HepG2 (cell line): ENCODE measurements at regions not wholly inside any gene's neighbourhood (a gene's known extent, or its start where the extent isn't known, plus 50 kb on each side); places are given as distances from the start of the nearest gene placed in this dataset.

Source experiments
- ATAC-seq: fragments of 200-7000 bp; cut with Tn5 transposase; 3 replicates; pipeline ENCODE4 v1.9.1; 2020; ENCODE audit warnings: mild to moderate bottlenecking, moderate library complexity
- BruUV-seq: library from RNA; stranded (reverse); fragments of 400-500 nt; replicated peaks from 2 replicates; lab custom pipeline; 2021; lab: Mats Ljungman, UMichigan
- CTCF ChIA-PET: fragments of 300-600 bp; formaldehyde crosslinking; extraction: SDS; loops from one replicate; lab custom pipeline; 2021; ENCODE audit warnings: low total read pairs, inconsistent platforms, low intra/inter-chr PET ratio; lab: Yijun Ruan, JAX
- POLR2A ChIA-PET: fragments of 350-600 bp; sonication (Branson Sonifier 250); formaldehyde crosslinking; loops from one replicate; lab custom pipeline; 2020; ENCODE audit warnings: antibody characterized with exemption, inconsistent platforms; lab: Yijun Ruan, JAX
- DNase-seq: peaks from one replicate; pipeline ENCODE4 v3.0.0-alpha.2; 2015; ENCODE audit warnings: low spot score
- FAIRE-seq: peaks from 3 replicates; lab custom pipeline; 2011; peaks lifted over from hg19 to GRCh38; lab: Jason Lieb, UNC
- H2AFZ ChIP-seq: one replicate; pipeline ENCODE4 v1.6.1; 2011; ENCODE audit warnings: low read length, inconsistent platforms
- H3K27ac ChIP-seq: fragments of 300-600 bp; 3 replicates; pipeline ENCODE4 v1.8.0; 2011; ENCODE audit warnings: mixed run types, mild to moderate bottlenecking, mixed read lengths, low read length, inconsistent platforms; ENCODE audit not compliant: insufficient read depth; ENCODE audit errors: extremely low read length
- H3K27me3 ChIP-seq, 2 experiments: fragments of 200-600 bp in 1 of 2; 2 replicates in 1 of 2; 3 replicates in 1 of 2; pipeline versions ENCODE4 v1.6.0 to v1.8.0; 2011; ENCODE audit warnings: low read length in 2 of 2, mild to moderate bottlenecking in 2 of 2, moderate library complexity in 2 of 2, inconsistent platforms in 1 of 2; ENCODE audit not compliant: insufficient read depth in 2 of 2, control insufficient read depth in 1 of 2
- H3K36me3 ChIP-seq, 2 experiments: fragments of 200-600 bp in 1 of 2; replicated peaks in 1 of 2; 2 replicates in 1 of 2; 3 replicates in 1 of 2; pipeline versions ENCODE4 v1.5.1 to v1.8.0; 2011; ENCODE audit warnings: low read length in 2 of 2, inconsistent platforms in 1 of 2; ENCODE audit not compliant: insufficient read depth in 2 of 2, control insufficient read depth in 1 of 2
- H3K4me1 ChIP-seq: 2 replicates; pipeline ENCODE4 v1.5.1; 2012; ENCODE audit warnings: low read length, inconsistent platforms; ENCODE audit not compliant: insufficient read depth
- H3K4me2 ChIP-seq: 2 replicates; pipeline ENCODE4 v1.6.0; 2011; ENCODE audit warnings: low read depth, low read length, inconsistent platforms
- H3K4me3 ChIP-seq, 3 experiments: fragments of 200-600 bp in 1 of 3; sonication (generic), shearing (Covaris generic) in 1 of 3; replicated peaks in 1 of 3; 2 replicates each; pipeline ENCODE4 v1.5.1; 2011 to 2016; ENCODE audit warnings: low read length in 3 of 3, inconsistent platforms in 2 of 3, low read depth in 2 of 3, mild to moderate bottlenecking in 2 of 3, control low read depth in 1 of 3, mixed read lengths in 1 of 3; ENCODE audit not compliant: insufficient read depth in 1 of 3
- H3K79me2 ChIP-seq: one replicate; pipeline ENCODE4 v1.6.1; 2011; ENCODE audit warnings: low read length, inconsistent platforms; ENCODE audit not compliant: insufficient read depth
- H3K9ac ChIP-seq: 2 replicates; pipeline ENCODE4 v1.6.0; 2011; ENCODE audit warnings: mild to moderate bottlenecking, low read depth, low read length, inconsistent platforms; ENCODE audit not compliant: insufficient read depth
- H3K9me3 ChIP-seq: 2 replicates; pipeline ENCODE4 v1.5.1; 2012; ENCODE audit warnings: mild to moderate bottlenecking, low read length
- H4K20me1 ChIP-seq: 2 replicates; pipeline ENCODE4 v1.6.0; 2011; ENCODE audit warnings: inconsistent platforms, mild to moderate bottlenecking, low read length, moderate library complexity; ENCODE audit not compliant: insufficient read depth
- CBX2 ChIP-seq, 2 experiments: fragments of 200-600 bp in 1 of 2; sonication (generic); formaldehyde crosslinking in 1 of 2; IDR thresholded peaks; 2 replicates each; pipeline versions ENCODE4 v1.7.0 to v1.8.1; 2018 to 2022; ENCODE audit warnings: low read depth in 2 of 2, low read length in 1 of 2, mild to moderate bottlenecking in 1 of 2, missing genetic modification reagents in 1 of 2
- CC2D1A ChIP-seq: sonication (generic); formaldehyde crosslinking; IDR thresholded peaks from 2 replicates; pipeline ENCODE4 v1.8.1; 2023; ENCODE audit warnings: mild to moderate bottlenecking, missing genetic modification reagents
- HOXA5 ChIP-seq: sonication (generic); formaldehyde crosslinking; IDR thresholded peaks from 2 replicates; pipeline ENCODE4 v1.4.0; 2020; ENCODE audit warnings: missing genetic modification reagents
- MEF2D ChIP-seq: sonication (generic); formaldehyde crosslinking; IDR thresholded peaks from 2 replicates; pipeline ENCODE4 v1.5.1; 2020; ENCODE audit warnings: mild to moderate bottlenecking, missing genetic modification reagents
- RCOR2 ChIP-seq: IDR thresholded peaks from 2 replicates; pipeline ENCODE4 v1.6.1; 2016; ENCODE audit warnings: missing biosample characterization, missing genetic modification reagents
- YY1 ChIP-seq: IDR thresholded peaks from 2 replicates; pipeline ENCODE4 v1.6.1; 2011; ENCODE audit warnings: low read length, low read depth, moderate library complexity, mild to moderate bottlenecking; ENCODE audit not compliant: insufficient read depth, insufficient replicate concordance
- ZEB1 ChIP-seq: IDR thresholded peaks from 2 replicates; pipeline ENCODE4 v1.6.1; 2012; ENCODE audit warnings: mild to moderate bottlenecking, low read depth, inconsistent platforms; ENCODE audit not compliant: insufficient replicate concordance
- ZNF335 ChIP-seq: sonication (generic); formaldehyde crosslinking; IDR thresholded peaks from 2 replicates; pipeline ENCODE4 v1.4.0; 2020; ENCODE audit warnings: missing genetic modification reagents
- ZNF430 ChIP-seq: sonication (generic); formaldehyde crosslinking; IDR thresholded peaks from 2 replicates; pipeline ENCODE4 v1.9.0; 2021; ENCODE audit warnings: mild to moderate bottlenecking, missing genetic modification reagents
- ZNF605 ChIP-seq: sonication (generic); formaldehyde crosslinking; IDR thresholded peaks from 2 replicates; pipeline ENCODE4 v1.8.0; 2022; ENCODE audit warnings: mild to moderate bottlenecking, missing genetic modification reagents
- ZNF670 ChIP-seq: sonication (generic); formaldehyde crosslinking; IDR thresholded peaks from 2 replicates; pipeline ENCODE4 v1.8.0; 2022; ENCODE audit warnings: mild to moderate bottlenecking, missing genetic modification reagents, borderline replicate concordance
- ZNF776 ChIP-seq: sonication (generic); formaldehyde crosslinking; IDR thresholded peaks from 2 replicates; pipeline ENCODE4 v1.4.0; 2020; ENCODE audit warnings: mild to moderate bottlenecking, missing genetic modification reagents
- WGBS: methylation state at CpG from one replicate; pipeline ENCODE4 v1.1.6; 2017; ENCODE audit warnings: low lambda C conversion rate; 5-methylcytosine and 5-hydroxymethylcytosine counted together
- in situ Hi-C: cut with HindIII; loops from 2 replicates; pipeline ENCODE4 v1.10.0; 2017; ENCODE audit warnings: low pct_unique_long_range_greater_than_20kb; ENCODE audit not compliant: extremely low pct_ligation_motif_present
- intact Hi-C: fragments of 100-400 bp; cut with micrococcal nuclease; formaldehyde crosslinking; loops from one replicate; pipeline ENCODE4 v1.10.0; 2022; ENCODE audit not compliant: unreplicated experiment
- TF ChIP-seq, protein P1 (sequence below): sonication (generic); formaldehyde crosslinking; IDR thresholded peaks from 2 replicates; pipeline ENCODE4 v1.4.0; 2020; ENCODE audit warnings: low read depth, missing genetic modification reagents
- TF ChIP-seq, protein P2 (sequence below): sonication (generic); formaldehyde crosslinking; IDR thresholded peaks from 2 replicates; pipeline ENCODE4 v1.8.1; 2022; ENCODE audit warnings: mild to moderate bottlenecking, missing genetic modification reagents
- TF ChIP-seq, protein P3 (sequence below): sonication (generic); formaldehyde crosslinking; IDR thresholded peaks from 2 replicates; pipeline ENCODE4 v1.4.0; 2020; ENCODE audit warnings: missing genetic modification reagents

DNA sequence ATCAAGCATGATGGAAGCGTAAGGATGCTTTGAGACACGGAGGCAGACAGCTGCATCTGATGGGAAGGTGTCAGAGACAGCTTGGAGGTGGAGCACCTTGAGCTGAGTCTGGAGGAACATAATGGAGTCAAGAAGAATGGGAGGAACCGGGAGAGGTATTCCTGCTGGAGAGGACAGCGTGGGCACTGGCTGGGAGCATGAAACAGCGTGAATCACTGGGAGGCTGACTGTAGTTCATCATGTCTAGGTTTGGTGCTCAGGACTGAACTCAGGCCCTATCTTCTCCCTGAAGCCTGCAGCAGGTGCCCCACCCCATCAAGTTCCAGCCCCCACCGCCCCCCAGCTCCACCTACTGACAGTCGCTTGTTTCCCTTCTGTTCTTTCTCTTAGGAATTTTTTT is 98.6 kb downstream of the TMEM17 start:
- CTCF ChIA-PET, result no interaction called here
- no TSS peak for BruUV-seq
- no peak overlapping the region for H3K27ac ChIP-seq
- no peaks in the 10 kb centered on the region; a peak in 1 of 5 replicates for H3K27me3 ChIP-seq
- POLR2A ChIA-PET, result no interaction called here
- ATAC-seq, result no peak
- no peak overlapping the region for H3K9ac ChIP-seq
- no peak overlapping the region for H2AFZ ChIP-seq
- TF ChIP-seq ZNF430 (CRISPR knock-in tag) (no peak), YY1 (no peak), CC2D1A (CRISPR knock-in tag) (no peak), RCOR2 (CRISPR knock-in tag) (no peak), ZNF776 (CRISPR knock-in tag) (no peak), ZNF670 (CRISPR knock-in tag) (no peak), ZEB1 (no peak), CBX2 (IDR thresholded peaks at IDR 0.05; ENCODE audit: low read depth, low read length) (no peak), CBX2 (CRISPR knock-in tag; IDR thresholded peaks at IDR 0.05; ENCODE audit: low read depth) (no peak), HOXA5 (no peak), MEF2D (CRISPR knock-in tag) (no peak), ZNF605 (CRISPR knock-in tag) (no peak), ZNF335 (CRISPR knock-in tag) (no peak)
- TF ChIP-seq, protein P1, sequence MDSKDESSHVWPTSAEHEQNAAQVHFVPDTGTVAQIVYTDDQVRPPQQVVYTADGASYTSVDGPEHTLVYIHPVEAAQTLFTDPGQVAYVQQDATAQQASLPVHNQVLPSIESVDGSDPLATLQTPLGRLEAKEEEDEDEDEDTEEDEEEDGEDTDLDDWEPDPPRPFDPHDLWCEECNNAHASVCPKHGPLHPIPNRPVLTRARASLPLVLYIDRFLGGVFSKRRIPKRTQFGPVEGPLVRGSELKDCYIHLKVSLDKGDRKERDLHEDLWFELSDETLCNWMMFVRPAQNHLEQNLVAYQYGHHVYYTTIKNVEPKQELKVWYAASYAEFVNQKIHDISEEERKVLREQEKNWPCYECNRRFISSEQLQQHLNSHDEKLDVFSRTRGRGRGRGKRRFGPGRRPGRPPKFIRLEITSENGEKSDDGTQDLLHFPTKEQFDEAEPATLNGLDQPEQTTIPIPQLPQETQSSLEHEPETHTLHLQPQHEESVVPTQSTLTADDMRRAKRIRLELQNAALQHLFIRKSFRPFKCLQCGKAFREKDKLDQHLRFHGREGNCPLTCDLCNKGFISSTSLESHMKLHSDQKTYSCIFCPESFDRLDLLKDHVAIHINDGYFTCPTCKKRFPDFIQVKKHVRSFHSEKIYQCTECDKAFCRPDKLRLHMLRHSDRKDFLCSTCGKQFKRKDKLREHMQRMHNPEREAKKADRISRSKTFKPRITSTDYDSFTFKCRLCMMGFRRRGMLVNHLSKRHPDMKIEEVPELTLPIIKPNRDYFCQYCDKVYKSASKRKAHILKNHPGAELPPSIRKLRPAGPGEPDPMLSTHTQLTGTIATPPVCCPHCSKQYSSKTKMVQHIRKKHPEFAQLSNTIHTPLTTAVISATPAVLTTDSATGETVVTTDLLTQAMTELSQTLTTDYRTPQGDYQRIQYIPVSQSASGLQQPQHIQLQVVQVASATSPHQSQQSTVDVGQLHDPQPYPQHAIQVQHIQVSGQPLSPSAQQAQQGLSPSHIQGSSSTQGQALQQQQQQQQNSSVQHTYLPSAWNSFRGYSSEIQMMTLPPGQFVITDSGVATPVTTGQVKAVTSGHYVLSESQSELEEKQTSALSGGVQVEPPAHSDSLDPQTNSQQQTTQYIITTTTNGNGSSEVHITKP (CRISPR knock-in tag), result no peak
- TF ChIP-seq, protein P2, sequence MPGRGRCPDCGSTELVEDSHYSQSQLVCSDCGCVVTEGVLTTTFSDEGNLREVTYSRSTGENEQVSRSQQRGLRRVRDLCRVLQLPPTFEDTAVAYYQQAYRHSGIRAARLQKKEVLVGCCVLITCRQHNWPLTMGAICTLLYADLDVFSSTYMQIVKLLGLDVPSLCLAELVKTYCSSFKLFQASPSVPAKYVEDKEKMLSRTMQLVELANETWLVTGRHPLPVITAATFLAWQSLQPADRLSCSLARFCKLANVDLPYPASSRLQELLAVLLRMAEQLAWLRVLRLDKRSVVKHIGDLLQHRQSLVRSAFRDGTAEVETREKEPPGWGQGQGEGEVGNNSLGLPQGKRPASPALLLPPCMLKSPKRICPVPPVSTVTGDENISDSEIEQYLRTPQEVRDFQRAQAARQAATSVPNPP (CRISPR knock-in tag), result no peak
- TF ChIP-seq, protein P3, sequence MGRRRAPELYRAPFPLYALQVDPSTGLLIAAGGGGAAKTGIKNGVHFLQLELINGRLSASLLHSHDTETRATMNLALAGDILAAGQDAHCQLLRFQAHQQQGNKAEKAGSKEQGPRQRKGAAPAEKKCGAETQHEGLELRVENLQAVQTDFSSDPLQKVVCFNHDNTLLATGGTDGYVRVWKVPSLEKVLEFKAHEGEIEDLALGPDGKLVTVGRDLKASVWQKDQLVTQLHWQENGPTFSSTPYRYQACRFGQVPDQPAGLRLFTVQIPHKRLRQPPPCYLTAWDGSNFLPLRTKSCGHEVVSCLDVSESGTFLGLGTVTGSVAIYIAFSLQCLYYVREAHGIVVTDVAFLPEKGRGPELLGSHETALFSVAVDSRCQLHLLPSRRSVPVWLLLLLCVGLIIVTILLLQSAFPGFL (CRISPR knock-in tag), result no peak
- TF ChIP-seq, all 625 proteins: peak for 0
- Histone ChIP-seq H3K36me3 (no peaks in the 10 kb centered on the region), H3K4me1 (peaks cover 60% of the 10 kb centered on the region), H3K4me3 (no peak overlapping the region), H4K20me1 (no peaks in the 10 kb centered on the region), H3K79me2 (no peaks in the 10 kb centered on the region), H3K4me2 (0 out of 2 replicates have a peak overlapping the region, but pooled peaks have one; percentile 42), H3K9me3 (no peaks in the 10 kb centered on the region)
- in situ Hi-C loops (loop anchor here (25.0 kb wide), 1 partner anchor 655 kb away; the partner anchor contains the start of gene OTX1), intact Hi-C loops (no loop called here)
- 73% methylated on average over 7 of the region's 7 CpGs for WGBS
- DNase-seq, result no peak
- FAIRE-seq, result no peak
